ENCODE measurements at regions not wholly inside any gene's neighbourhood (a gene's known extent, or its start where the extent isn't known, plus 50 kb on each side); places are given as distances from the start of the nearest gene placed in this dataset.
A peak's percentile ranks its signal among the peaks of the same experiment; 100 is the strongest.

GRCh38 chr4:10872833-10873517 is 188.4 kb upstream of the CLNK start:
- H3K4me3 ChIP-seq (ENCODE audit: low read depth, low read length) = no peak overlapping the region
- no peak for TF ChIP-seq CTCF (IDR thresholded peaks at IDR 0.05; ENCODE audit: control insufficient read depth, extremely low read depth, insufficient read depth)
- no peak for DNase-seq (ENCODE audit: low read depth)

DNA sequence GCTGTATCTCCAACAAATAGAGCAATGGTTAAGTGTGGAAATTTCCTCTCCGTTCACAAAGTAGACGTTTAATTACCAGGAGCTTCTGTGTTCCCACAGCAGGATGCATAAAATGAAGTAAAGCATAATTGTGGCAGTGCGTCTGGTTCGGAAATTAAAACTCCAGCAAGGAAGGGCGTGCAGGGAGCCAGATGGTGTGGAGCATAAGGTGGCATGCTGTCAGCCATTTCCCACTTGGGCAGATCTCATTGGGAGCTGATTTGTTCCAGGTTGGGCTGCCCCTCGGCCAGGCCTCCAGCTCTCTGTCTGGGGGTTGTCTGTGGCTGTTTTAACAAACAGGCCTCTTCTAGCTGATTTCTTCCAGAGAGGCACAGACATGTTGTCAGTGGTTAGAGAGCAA is 182.1 kb upstream of the CLNK start:
- H3K4me3 ChIP-seq (ENCODE audit: low read depth, low read length) = no peak overlapping the region
- TF ChIP-seq CTCF (IDR thresholded peaks at IDR 0.05; ENCODE audit: control insufficient read depth, extremely low read depth, insufficient read depth) = no peak
- no peak for DNase-seq (ENCODE audit: low read depth)

DNA sequence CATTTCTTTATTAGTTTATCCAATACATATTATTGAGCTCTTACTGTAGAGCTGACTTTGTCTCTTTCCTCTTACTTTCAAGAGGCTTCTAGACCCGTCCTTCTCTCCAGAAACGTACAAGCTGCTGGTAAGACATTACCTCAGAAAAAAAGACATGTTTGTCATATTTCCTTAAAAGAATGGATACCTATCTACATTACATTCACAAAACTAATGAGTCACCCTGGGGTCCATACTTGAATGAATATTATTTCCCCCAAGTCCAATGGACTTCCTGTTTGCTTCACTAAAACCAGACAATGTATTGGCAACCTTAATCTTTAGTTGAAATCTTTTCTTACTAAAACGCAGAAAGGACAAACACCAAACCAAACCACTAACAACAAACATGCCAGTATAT is 176.5 kb upstream of the CLNK start:
- no peak for DNase-seq (ENCODE audit: low read depth)
- no peak for TF ChIP-seq CTCF (IDR thresholded peaks at IDR 0.05; ENCODE audit: control insufficient read depth, extremely low read depth, insufficient read depth)

GRCh38 chr4:10856271-10856782 is 171.8 kb upstream of the CLNK start:
- TF ChIP-seq CTCF (IDR thresholded peaks at IDR 0.05; ENCODE audit: control insufficient read depth, extremely low read depth, insufficient read depth) = no peak
- peak; percentile 18 for DNase-seq (ENCODE audit: low read depth)
- no peak overlapping the region for H3K4me3 ChIP-seq (ENCODE audit: low read depth, low read length)

More for the DNA sequence above, 176.5 kb upstream of the CLNK start:
- no peak overlapping the region for H3K4me3 ChIP-seq (ENCODE audit: low read depth, low read length)

DNA sequence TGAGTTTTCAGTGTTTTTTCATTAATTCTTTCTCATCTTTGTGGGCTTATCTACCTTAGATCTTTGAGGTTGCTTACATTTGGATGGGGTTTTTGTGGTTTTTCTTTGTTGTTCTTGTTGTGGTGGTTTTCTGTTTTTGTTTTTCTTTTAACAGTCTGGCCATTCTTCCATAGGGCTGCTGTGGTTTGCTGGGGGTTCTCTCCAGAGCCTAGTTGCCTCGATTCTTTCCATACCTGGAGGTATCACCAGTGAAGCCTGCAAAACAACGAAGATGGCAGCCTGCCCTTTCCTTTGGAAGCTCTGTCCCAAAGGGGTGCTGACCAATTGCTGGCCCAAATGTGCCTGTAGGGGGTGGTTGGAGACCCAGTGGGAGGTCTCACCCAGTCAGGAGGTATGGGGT is 168.6 kb upstream of the CLNK start:
- H3K4me3 ChIP-seq (ENCODE audit: low read depth, low read length) = no peak overlapping the region
- TF ChIP-seq CTCF (IDR thresholded peaks at IDR 0.05; ENCODE audit: control insufficient read depth, extremely low read depth, insufficient read depth) = no peak
- no peak for DNase-seq (ENCODE audit: low read depth)

DNA sequence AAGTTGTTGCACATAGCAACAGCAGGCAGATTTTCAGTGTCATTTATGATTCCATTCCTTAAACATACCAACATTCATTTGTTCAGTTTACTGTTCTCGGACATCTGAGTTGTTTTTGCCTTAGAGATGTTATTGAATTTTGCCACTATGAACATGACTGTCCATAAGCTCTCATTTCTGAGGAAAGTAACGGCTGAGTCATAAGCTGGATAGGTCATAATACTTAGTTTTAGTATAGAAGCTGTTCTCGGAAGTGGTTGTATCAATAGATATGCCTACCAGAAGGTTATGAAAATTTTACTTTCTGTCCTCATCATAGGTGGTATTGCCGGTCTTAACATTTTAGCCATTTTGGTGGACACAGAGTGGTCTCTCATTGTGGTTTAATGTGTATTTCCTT is 157.1 kb upstream of the CLNK start:
- no peak for DNase-seq (ENCODE audit: low read depth)
- TF ChIP-seq CTCF (IDR thresholded peaks at IDR 0.05; ENCODE audit: control insufficient read depth, extremely low read depth, insufficient read depth) = no peak
- no peak overlapping the region for H3K4me3 ChIP-seq (ENCODE audit: low read depth, low read length)

- TF ChIP-seq CTCF (IDR thresholded peaks at IDR 0.05; ENCODE audit: control insufficient read depth, extremely low read depth, insufficient read depth) = no peak
- no peak overlapping the region for H3K4me3 ChIP-seq (ENCODE audit: low read depth, low read length)
- no peak for DNase-seq (ENCODE audit: low read depth)
Measured at GRCh38 chr4:10837151-10837550, 152.6 kb upstream of the CLNK start.

Measured in LNCaP clone FGC (cell line).